Skeletal muscle satellite cell (primary cell): ENCODE measurements at regions not wholly inside any gene's neighbourhood (a gene's known extent, or its start where the extent isn't known, plus 50 kb on each side); places are given as distances from the start of the nearest gene placed in this dataset.
A peak's percentile ranks its signal among the peaks of the same experiment; 100 is the strongest.
"Not testable (repeated sequence)": the region's sequence is repeated elsewhere in the genome, so short reads cannot be mapped to it uniquely, and the experiment has no call there.

Experiments
- H3K27me3 ChIP-seq: 2 replicates; pipeline ENCODE4 v1.7.0; 2013; ENCODE audit warnings: low read length; ENCODE audit not compliant: control insufficient read depth, insufficient read depth
- H3K36me3 ChIP-seq: 2 replicates; pipeline ENCODE4 v1.7.0; 2013; ENCODE audit warnings: mild to moderate bottlenecking, control low read depth, low read length; ENCODE audit not compliant: insufficient read depth
- H3K4me1 ChIP-seq: 2 replicates; pipeline ENCODE4 v1.7.0; 2013; ENCODE audit warnings: low read length; ENCODE audit not compliant: control insufficient read depth, insufficient read depth
- H3K4me2 ChIP-seq: 2 replicates; pipeline ENCODE4 v1.7.0; 2013; ENCODE audit warnings: mild to moderate bottlenecking, low read length
- H3K4me3 ChIP-seq: 2 replicates; pipeline ENCODE4 v1.7.0; 2013; ENCODE audit warnings: low read length
- H3K9ac ChIP-seq: 2 replicates; pipeline ENCODE4 v1.7.0; 2013; ENCODE audit warnings: mild to moderate bottlenecking, low read depth, low read length, moderate library complexity
- H3K9me3 ChIP-seq: replicated peaks from 2 replicates; pipeline ENCODE4 v1.7.0; 2013; ENCODE audit warnings: mild to moderate bottlenecking, control low read depth, low read length

- Histone ChIP-seq H3K4me1 (no peaks in the 10 kb centered on the region), H3K27me3 (no peaks in the 10 kb centered on the region), H3K9ac (no peak overlapping the region), H3K9me3 (no peaks in the 10 kb centered on the region), H3K36me3 (no peaks in the 10 kb centered on the region), H3K4me2 (no peak overlapping the region), H3K4me3 (no peak overlapping the region)
Measured at GRCh38 chr21:26267389-26267788, 96.8 kb upstream of the APP start.

GRCh38 chr21:26246073-26246472, 75.5 kb upstream of the APP start:
- H3K4me2 ChIP-seq: no peak overlapping the region
- H3K9ac ChIP-seq: no peak overlapping the region
- no peaks in the 10 kb centered on the region for H3K4me1 ChIP-seq
- peaks cover 3% of the 10 kb centered on the region for H3K27me3 ChIP-seq
- H3K9me3 ChIP-seq: no peaks in the 10 kb centered on the region
- no peak overlapping the region for H3K4me3 ChIP-seq
- no peaks in the 10 kb centered on the region for H3K36me3 ChIP-seq

- no peak overlapping the region for H3K4me2 ChIP-seq
- H3K27me3 ChIP-seq: peaks cover 3% of the 10 kb centered on the region
- H3K4me1 ChIP-seq: no peaks in the 10 kb centered on the region
- H3K36me3 ChIP-seq: no peaks in the 10 kb centered on the region
- no peak overlapping the region for H3K9ac ChIP-seq
- no peaks in the 10 kb centered on the region for H3K9me3 ChIP-seq
- H3K4me3 ChIP-seq: no peak overlapping the region
Measured at GRCh38 chr21:26245428-26245827, 74.9 kb upstream of the APP start.

GRCh38 chr21:26238646-26239045, 68.1 kb upstream of the APP start:
- Histone ChIP-seq H3K27me3 (no peaks in the 10 kb centered on the region), H3K4me1 (no peaks in the 10 kb centered on the region), H3K9me3 (no peaks in the 10 kb centered on the region), H3K36me3 (no peaks in the 10 kb centered on the region), H3K4me2 (no peak overlapping the region), H3K9ac (no peak overlapping the region), H3K4me3 (no peak overlapping the region)

GRCh38 chr21:26236281-26236680, 65.7 kb upstream of the APP start:
- Histone ChIP-seq H3K9ac (no peak overlapping the region), H3K36me3 (no peaks in the 10 kb centered on the region), H3K4me3 (no peak overlapping the region), H3K27me3 (no peaks in the 10 kb centered on the region), H3K4me2 (peak overlapping the region; percentile 48), H3K9me3 (no peaks in the 10 kb centered on the region), H3K4me1 (no peaks in the 10 kb centered on the region)

GRCh38 chr21:26233297-26233696, 62.7 kb upstream of the APP start:
- H3K27me3 ChIP-seq, H3K4me2 ChIP-seq, H3K9ac ChIP-seq, H3K36me3 ChIP-seq, H3K4me3 ChIP-seq, H3K9me3 ChIP-seq, H3K4me1 ChIP-seq: not testable (repeated sequence)

GRCh38 chr21:26232491-26232890, 61.9 kb upstream of the APP start:
- H3K4me3 ChIP-seq, H3K27me3 ChIP-seq, H3K9ac ChIP-seq, H3K36me3 ChIP-seq, H3K4me1 ChIP-seq, H3K9me3 ChIP-seq: not testable (repeated sequence)
- peak overlapping the region; percentile 54 for H3K4me2 ChIP-seq

- Histone ChIP-seq H3K9me3 (no peaks in the 10 kb centered on the region), H3K4me2 (no peak overlapping the region), H3K4me3 (no peak overlapping the region), H3K36me3 (no peaks in the 10 kb centered on the region), H3K4me1 (no peaks in the 10 kb centered on the region), H3K9ac (no peak overlapping the region), H3K27me3 (no peaks in the 10 kb centered on the region)
Measured at GRCh38 chr21:26227130-26227529, 56.6 kb upstream of the APP start.

- Histone ChIP-seq H3K4me3 (no peak overlapping the region), H3K9ac (no peak overlapping the region), H3K4me1 (no peaks in the 10 kb centered on the region), H3K4me2 (no peak overlapping the region), H3K9me3 (no peaks in the 10 kb centered on the region), H3K27me3 (no peaks in the 10 kb centered on the region), H3K36me3 (no peaks in the 10 kb centered on the region)
Measured at GRCh38 chr21:26226724-26227123, 56.2 kb upstream of the APP start.

GRCh38 chr21:26225046-26225445, 54.5 kb upstream of the APP start:
- H3K9ac ChIP-seq: no peak overlapping the region
- H3K27me3 ChIP-seq: no peaks in the 10 kb centered on the region
- no peak overlapping the region for H3K4me3 ChIP-seq
- no peaks in the 10 kb centered on the region for H3K36me3 ChIP-seq
- no peak overlapping the region for H3K4me2 ChIP-seq
- no peaks in the 10 kb centered on the region for H3K4me1 ChIP-seq
- no peaks in the 10 kb centered on the region for H3K9me3 ChIP-seq

- H3K9me3 ChIP-seq: no peaks in the 10 kb centered on the region
- no peak overlapping the region for H3K4me3 ChIP-seq
- H3K4me2 ChIP-seq: no peak overlapping the region
- H3K9ac ChIP-seq: no peak overlapping the region
- no peaks in the 10 kb centered on the region for H3K36me3 ChIP-seq
- H3K4me1 ChIP-seq: no peaks in the 10 kb centered on the region
- H3K27me3 ChIP-seq: no peaks in the 10 kb centered on the region
Measured at GRCh38 chr21:26224366-26224765, 53.8 kb upstream of the APP start.
